Smooth muscle cell (in vitro differentiated cells): ENCODE measurements at regions not wholly inside any gene's neighbourhood (a gene's known extent, or its start where the extent isn't known, plus 50 kb on each side); places are given as distances from the start of the nearest gene placed in this dataset.
A peak's percentile ranks its signal among the peaks of the same experiment; 100 is the strongest.

Experiments
- DNase-seq: peaks from one replicate; lab custom pipeline; 2025; ENCODE audit not compliant: unreplicated experiment; lab: John Stamatoyannopoulos, UW
- H2AFZ ChIP-seq: fragments of 200-600 bp; sonication (generic); 2 replicates; pipeline ENCODE4 v1.6.0; 2016; ENCODE audit warnings: antibody characterized with exemption, low read depth, mild to moderate bottlenecking
- H3F3A ChIP-seq: fragments of 200-600 bp; sonication (generic); 2 replicates; pipeline ENCODE4 v1.6.0; 2017; ENCODE audit warnings: antibody characterized with exemption, low read depth
- H3K27ac ChIP-seq: fragments of 200-600 bp; sonication (generic); 2 replicates; pipeline ENCODE4 v1.5.1; 2016; ENCODE audit warnings: low read depth, mild to moderate bottlenecking
- H3K27me3 ChIP-seq: fragments of 200-600 bp; sonication (generic); 2 replicates; pipeline ENCODE4 v1.6.1; 2016; ENCODE audit warnings: low read depth, mild to moderate bottlenecking
- H3K36me3 ChIP-seq: fragments of 200-600 bp; sonication (generic); 2 replicates; pipeline ENCODE4 v1.5.1; 2016; ENCODE audit warnings: low read depth
- H3K4me1 ChIP-seq: fragments of 200-600 bp; sonication (generic); 2 replicates; pipeline ENCODE4 v1.5.1; 2016; ENCODE audit warnings: low read depth
- H3K4me2 ChIP-seq: fragments of 200-600 bp; sonication (generic); 2 replicates; pipeline ENCODE4 v1.6.0; 2016; ENCODE audit warnings: mild to moderate bottlenecking
- H3K4me3 ChIP-seq: fragments of 200-600 bp; sonication (generic); 2 replicates; pipeline ENCODE4 v1.5.1; 2016; ENCODE audit warnings: mild to moderate bottlenecking
- H3K79me2 ChIP-seq: fragments of 200-600 bp; sonication (generic); 2 replicates; pipeline ENCODE4 v1.6.0; 2016; ENCODE audit warnings: low read depth, mild to moderate bottlenecking
- H3K9ac ChIP-seq: fragments of 200-600 bp; sonication (generic); 2 replicates; pipeline ENCODE4 v1.6.0; 2016; ENCODE audit warnings: low read depth
- H3K9me3 ChIP-seq: fragments of 200-600 bp; sonication (generic); replicated peaks from 2 replicates; pipeline ENCODE4 v1.5.1; 2016; ENCODE audit warnings: low read depth
- H4K20me1 ChIP-seq: fragments of 200-600 bp; sonication (generic); 2 replicates; pipeline ENCODE4 v1.6.0; 2016; ENCODE audit warnings: low read depth
- CTCF ChIP-seq: fragments of 200-600 bp; sonication (generic); IDR thresholded peaks from 2 replicates; pipeline ENCODE4 v1.5.1; 2017; ENCODE audit warnings: borderline replicate concordance, mild to moderate bottlenecking, antibody characterized with exemption; ENCODE audit not compliant: insufficient read depth, poor library complexity, severe bottlenecking
- WGBS: methylation state at CpG from one replicate; pipeline ENCODE4 v1.1.7; 2016; ENCODE audit warnings: low lambda C conversion rate; 5-methylcytosine and 5-hydroxymethylcytosine counted together

- Histone ChIP-seq H3K36me3 (no peaks in the 10 kb centered on the region), H3K4me1 (no peaks in the 10 kb centered on the region), H3F3A (no peaks in the 10 kb centered on the region), H3K27me3 (no peaks in the 10 kb centered on the region), H3K9me3 (no peaks in the 10 kb centered on the region), H3K9ac (no peak overlapping the region), H3K79me2 (no peaks in the 10 kb centered on the region), H3K4me2 (no peak overlapping the region), H2AFZ (no peak overlapping the region), H3K27ac (no peak overlapping the region), H4K20me1 (no peaks in the 10 kb centered on the region), H3K4me3 (no peak overlapping the region)
- no peak for TF ChIP-seq CTCF
- WGBS, result 48% methylated on average over 1 of the region's 1 CpG
- no peak for DNase-seq
These were observed 637.4 kb downstream of the ZNF674 start for GRCh38 chrX:45907786-45908185.

GRCh38 chrX:45903781-45904201 is 641.4 kb downstream of the ZNF674 start:
- WGBS, result 51% methylated on average over 5 of the region's 5 CpGs
- no peak overlapping the region for H3K4me3 ChIP-seq
- no peak overlapping the region for H3K4me2 ChIP-seq
- H3F3A ChIP-seq, result no peaks in the 10 kb centered on the region
- TF ChIP-seq CTCF, result no peak
- H3K27ac ChIP-seq, result no peak overlapping the region
- no peaks in the 10 kb centered on the region for H4K20me1 ChIP-seq
- no peaks in the 10 kb centered on the region for H3K27me3 ChIP-seq
- peak overlapping the region; percentile 54 for H2AFZ ChIP-seq
- H3K79me2 ChIP-seq, result no peaks in the 10 kb centered on the region
- no peaks in the 10 kb centered on the region for H3K9me3 ChIP-seq
- no peak overlapping the region for H3K9ac ChIP-seq
- no peak for DNase-seq
- peaks cover 4% of the 10 kb centered on the region for H3K4me1 ChIP-seq
- H3K36me3 ChIP-seq, result no peaks in the 10 kb centered on the region

- no peaks in the 10 kb centered on the region for H3K36me3 ChIP-seq
- no peaks in the 10 kb centered on the region for H3K9me3 ChIP-seq
- no peak for DNase-seq
- no peak overlapping the region for H3K9ac ChIP-seq
- peaks cover 4% of the 10 kb centered on the region for H3K4me1 ChIP-seq
- H2AFZ ChIP-seq, result peak overlapping the region; percentile 54
- no peak overlapping the region for H3K27ac ChIP-seq
- H3K4me2 ChIP-seq, result no peak overlapping the region
- 63% methylated on average over 9 of the region's 9 CpGs for WGBS
- no peaks in the 10 kb centered on the region for H4K20me1 ChIP-seq
- H3F3A ChIP-seq, result no peaks in the 10 kb centered on the region
- H3K79me2 ChIP-seq, result no peaks in the 10 kb centered on the region
- no peak for TF ChIP-seq CTCF
- no peaks in the 10 kb centered on the region for H3K27me3 ChIP-seq
- H3K4me3 ChIP-seq, result no peak overlapping the region
These were observed 644.2 kb downstream of the ZNF674 start for GRCh38 chrX:45900766-45901615.
